WTC11 (cell line): ENCODE measurements at regions not wholly inside any gene's neighbourhood (a gene's known extent, or its start where the extent isn't known, plus 50 kb on each side); places are given as distances from the start of the nearest gene placed in this dataset.

Experiments
- ATAC-seq: fragments of 200-7000 bp; cut with Tn5 transposase; 2 replicates; pipeline ENCODE4 v1.10.0; 2021; ENCODE audit warnings: mild to moderate bottlenecking, moderate library complexity
- CTCF ChIA-PET: fragments of 300-600 bp; sonication (Branson Sonifier 250); formaldehyde crosslinking; loops from one replicate; lab custom pipeline; 2021; ENCODE audit warnings: antibody characterized with exemption; lab: Charles Lee
- POLR2A ChIA-PET: fragments of 350-600 bp; sonication (Branson Sonifier 250); formaldehyde crosslinking; loops from one replicate; lab custom pipeline; 2021; ENCODE audit warnings: antibody characterized with exemption; lab: Charles Lee
- DNase-seq: peaks from one replicate; pipeline ENCODE4 v3.0.0; 2021; ENCODE audit warnings: low spot score
- H3K27ac Mint-ChIP-seq: 2 replicates; pipeline ENCODE4 v1.8.0; 2021; ENCODE audit warnings: mixed read lengths
- H3K27me3 Mint-ChIP-seq: 2 replicates; pipeline ENCODE4 v1.8.0; 2021; ENCODE audit warnings: low read depth, mild to moderate bottlenecking, moderate library complexity, mixed read lengths
- H3K36me3 Mint-ChIP-seq: 2 replicates; pipeline ENCODE4 v1.8.0; 2021; ENCODE audit warnings: mixed read lengths
- H3K4me1 Mint-ChIP-seq: 2 replicates; pipeline ENCODE4 v1.8.0; 2022; ENCODE audit warnings: mixed read lengths
- H3K4me3 Mint-ChIP-seq: 2 replicates; pipeline ENCODE4 v1.8.0; 2021; ENCODE audit warnings: mild to moderate bottlenecking, moderate library complexity, mixed read lengths
- H3K9me3 Mint-ChIP-seq: 2 replicates; pipeline ENCODE4 v1.8.0; 2021; ENCODE audit warnings: mixed read lengths
- CBFB ChIP-seq: sonication (generic); formaldehyde crosslinking; IDR thresholded peaks from 2 replicates; pipeline ENCODE4 v1.8.1; 2022; ENCODE audit warnings: mild to moderate bottlenecking, low read depth, missing genetic modification reagents
- E2F4 ChIP-seq: sonication (generic); formaldehyde crosslinking; IDR thresholded peaks from 2 replicates; pipeline ENCODE4 v1.8.1; 2022; ENCODE audit warnings: low read depth, mild to moderate bottlenecking, moderate library complexity, missing genetic modification reagents, borderline replicate concordance
- ERG ChIP-seq: fragments of 250-450 bp; sonication (Bioruptor Pico); IDR thresholded peaks from 2 replicates; pipeline ENCODE4 v1.8.0; 2021; ENCODE audit warnings: mild to moderate bottlenecking
- GTF2I ChIP-seq: fragments of 250-450 bp; sonication (Bioruptor Pico); conservative IDR thresholded peaks from 2 replicates; pipeline ENCODE4 v1.4.0; 2021; ENCODE audit warnings: mild to moderate bottlenecking
- JUN ChIP-seq: sonication (generic); formaldehyde crosslinking; IDR thresholded peaks from 2 replicates; pipeline ENCODE4 v1.8.0; 2023; ENCODE audit warnings: mild to moderate bottlenecking, missing genetic modification reagents
- NR1H2 ChIP-seq: sonication (generic); formaldehyde crosslinking; IDR thresholded peaks from 2 replicates; pipeline ENCODE4 v1.9.0; 2021; ENCODE audit warnings: mild to moderate bottlenecking, moderate library complexity, missing genetic modification reagents
- SP1 ChIP-seq: sonication (generic); formaldehyde crosslinking; conservative IDR thresholded peaks from 2 replicates; pipeline ENCODE4 v1.8.1; 2022; ENCODE audit warnings: missing genetic modification reagents
- TEAD4 ChIP-seq: sonication (generic); formaldehyde crosslinking; IDR thresholded peaks from 2 replicates; pipeline ENCODE4 v1.8.0; 2022; ENCODE audit warnings: mild to moderate bottlenecking, missing genetic modification reagents
- TP53 ChIP-seq: sonication (generic); formaldehyde crosslinking; IDR thresholded peaks from 2 replicates; pipeline ENCODE4 v1.8.1; 2023; ENCODE audit warnings: mild to moderate bottlenecking, missing genetic modification reagents
- ZBTB21 ChIP-seq: sonication (generic); formaldehyde crosslinking; IDR thresholded peaks from 2 replicates; pipeline ENCODE4 v1.8.1; 2023; ENCODE audit warnings: mild to moderate bottlenecking, missing genetic modification reagents, borderline replicate concordance
- ZMAT4 ChIP-seq: fragments of 250-450 bp; sonication (Bioruptor Pico); IDR thresholded peaks from 2 replicates; pipeline ENCODE4 v1.9.0; 2021; ENCODE audit warnings: mild to moderate bottlenecking
- ZNF219 ChIP-seq: sonication (generic); formaldehyde crosslinking; IDR thresholded peaks from 2 replicates; pipeline ENCODE4 v1.8.0; 2023; ENCODE audit warnings: missing genetic modification reagents, mild to moderate bottlenecking, borderline replicate concordance
- ZNF232 ChIP-seq: sonication (generic); formaldehyde crosslinking; IDR thresholded peaks from 2 replicates; pipeline ENCODE4 v1.8.0; 2022; ENCODE audit warnings: mild to moderate bottlenecking, missing genetic modification reagents
- ZNF263 ChIP-seq: sonication (generic); formaldehyde crosslinking; IDR thresholded peaks from 2 replicates; pipeline ENCODE4 v1.8.1; 2022; ENCODE audit warnings: low read depth, mild to moderate bottlenecking, moderate library complexity, missing genetic modification reagents
- ZNF416 ChIP-seq: fragments of 250-450 bp; sonication (Bioruptor Pico); IDR thresholded peaks from 2 replicates; pipeline ENCODE4 v1.9.0; 2021; ENCODE audit warnings: mild to moderate bottlenecking, inconsistent platforms
- ZSCAN18 ChIP-seq: fragments of 250-450 bp; sonication (Bioruptor Pico); IDR thresholded peaks from 2 replicates; pipeline ENCODE4 v2.1.2; 2022; ENCODE audit warnings: mild to moderate bottlenecking, moderate library complexity
- TF ChIP-seq, protein P1 (sequence below): sonication (generic); formaldehyde crosslinking; conservative IDR thresholded peaks from 2 replicates; pipeline ENCODE4 v1.8.1; 2023; ENCODE audit warnings: mild to moderate bottlenecking, low read depth, missing genetic modification reagents, moderate library complexity
- TF ChIP-seq, protein P2 (sequence below): sonication (generic); formaldehyde crosslinking; IDR thresholded peaks from 2 replicates; pipeline ENCODE4 v1.8.1; 2022; ENCODE audit warnings: low read depth, missing genetic modification reagents, borderline replicate concordance
- TF ChIP-seq, protein P3 (sequence below): sonication (generic); formaldehyde crosslinking; IDR thresholded peaks from 2 replicates; pipeline ENCODE4 v1.8.1; 2023; ENCODE audit warnings: mild to moderate bottlenecking, missing genetic modification reagents

DNA sequence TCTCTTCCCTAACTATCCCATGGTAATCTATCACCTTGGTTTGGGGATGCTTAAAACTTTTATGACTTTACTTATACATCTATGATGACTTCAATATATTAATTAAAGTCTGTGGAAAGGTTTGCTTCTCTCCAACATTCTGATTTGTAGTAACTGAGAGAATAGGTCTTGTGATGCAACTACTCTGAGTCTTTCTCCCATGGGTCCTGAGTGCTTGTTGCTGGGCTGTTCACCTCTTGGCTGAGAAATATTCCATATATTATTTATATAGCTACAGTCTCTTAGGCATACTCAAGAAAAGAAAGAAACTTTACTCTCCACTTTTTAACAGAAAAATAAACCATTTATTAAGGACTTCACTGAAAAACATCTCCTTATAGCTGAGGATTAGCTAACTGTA, 119.3 kb upstream of the PLPPR5 start:
- no peak for TF ChIP-seq ZNF263 (CRISPR knock-in tag)
- TF ChIP-seq SP1 (CRISPR knock-in tag) = no peak
- TF ChIP-seq, protein P1, sequence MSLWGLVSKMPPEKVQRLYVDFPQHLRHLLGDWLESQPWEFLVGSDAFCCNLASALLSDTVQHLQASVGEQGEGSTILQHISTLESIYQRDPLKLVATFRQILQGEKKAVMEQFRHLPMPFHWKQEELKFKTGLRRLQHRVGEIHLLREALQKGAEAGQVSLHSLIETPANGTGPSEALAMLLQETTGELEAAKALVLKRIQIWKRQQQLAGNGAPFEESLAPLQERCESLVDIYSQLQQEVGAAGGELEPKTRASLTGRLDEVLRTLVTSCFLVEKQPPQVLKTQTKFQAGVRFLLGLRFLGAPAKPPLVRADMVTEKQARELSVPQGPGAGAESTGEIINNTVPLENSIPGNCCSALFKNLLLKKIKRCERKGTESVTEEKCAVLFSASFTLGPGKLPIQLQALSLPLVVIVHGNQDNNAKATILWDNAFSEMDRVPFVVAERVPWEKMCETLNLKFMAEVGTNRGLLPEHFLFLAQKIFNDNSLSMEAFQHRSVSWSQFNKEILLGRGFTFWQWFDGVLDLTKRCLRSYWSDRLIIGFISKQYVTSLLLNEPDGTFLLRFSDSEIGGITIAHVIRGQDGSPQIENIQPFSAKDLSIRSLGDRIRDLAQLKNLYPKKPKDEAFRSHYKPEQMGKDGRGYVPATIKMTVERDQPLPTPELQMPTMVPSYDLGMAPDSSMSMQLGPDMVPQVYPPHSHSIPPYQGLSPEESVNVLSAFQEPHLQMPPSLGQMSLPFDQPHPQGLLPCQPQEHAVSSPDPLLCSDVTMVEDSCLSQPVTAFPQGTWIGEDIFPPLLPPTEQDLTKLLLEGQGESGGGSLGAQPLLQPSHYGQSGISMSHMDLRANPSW (CRISPR knock-in tag) = no peak
- TF ChIP-seq, protein P2, sequence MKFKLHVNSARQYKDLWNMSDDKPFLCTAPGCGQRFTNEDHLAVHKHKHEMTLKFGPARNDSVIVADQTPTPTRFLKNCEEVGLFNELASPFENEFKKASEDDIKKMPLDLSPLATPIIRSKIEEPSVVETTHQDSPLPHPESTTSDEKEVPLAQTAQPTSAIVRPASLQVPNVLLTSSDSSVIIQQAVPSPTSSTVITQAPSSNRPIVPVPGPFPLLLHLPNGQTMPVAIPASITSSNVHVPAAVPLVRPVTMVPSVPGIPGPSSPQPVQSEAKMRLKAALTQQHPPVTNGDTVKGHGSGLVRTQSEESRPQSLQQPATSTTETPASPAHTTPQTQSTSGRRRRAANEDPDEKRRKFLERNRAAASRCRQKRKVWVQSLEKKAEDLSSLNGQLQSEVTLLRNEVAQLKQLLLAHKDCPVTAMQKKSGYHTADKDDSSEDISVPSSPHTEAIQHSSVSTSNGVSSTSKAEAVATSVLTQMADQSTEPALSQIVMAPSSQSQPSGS (CRISPR knock-in tag) = no peak
- TF ChIP-seq CBFB = no peak
- TF ChIP-seq E2F4 (CRISPR knock-in tag) = no peak
- no peak for TF ChIP-seq GTF2I (CRISPR knock-in tag)
- no peak for TF ChIP-seq ZNF232 (CRISPR knock-in tag)
- no peak for TF ChIP-seq TP53
- no peak for TF ChIP-seq ZNF416 (CRISPR knock-in tag)
- TF ChIP-seq, protein P3, sequence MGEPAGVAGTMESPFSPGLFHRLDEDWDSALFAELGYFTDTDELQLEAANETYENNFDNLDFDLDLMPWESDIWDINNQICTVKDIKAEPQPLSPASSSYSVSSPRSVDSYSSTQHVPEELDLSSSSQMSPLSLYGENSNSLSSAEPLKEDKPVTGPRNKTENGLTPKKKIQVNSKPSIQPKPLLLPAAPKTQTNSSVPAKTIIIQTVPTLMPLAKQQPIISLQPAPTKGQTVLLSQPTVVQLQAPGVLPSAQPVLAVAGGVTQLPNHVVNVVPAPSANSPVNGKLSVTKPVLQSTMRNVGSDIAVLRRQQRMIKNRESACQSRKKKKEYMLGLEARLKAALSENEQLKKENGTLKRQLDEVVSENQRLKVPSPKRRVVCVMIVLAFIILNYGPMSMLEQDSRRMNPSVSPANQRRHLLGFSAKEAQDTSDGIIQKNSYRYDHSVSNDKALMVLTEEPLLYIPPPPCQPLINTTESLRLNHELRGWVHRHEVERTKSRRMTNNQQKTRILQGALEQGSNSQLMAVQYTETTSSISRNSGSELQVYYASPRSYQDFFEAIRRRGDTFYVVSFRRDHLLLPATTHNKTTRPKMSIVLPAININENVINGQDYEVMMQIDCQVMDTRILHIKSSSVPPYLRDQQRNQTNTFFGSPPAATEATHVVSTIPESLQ (CRISPR knock-in tag) = no peak
- no peak for TF ChIP-seq ZNF219 (CRISPR knock-in tag)
- TF ChIP-seq ZBTB21 (CRISPR knock-in tag) = no peak
- no peak for TF ChIP-seq ZMAT4 (CRISPR knock-in tag)
- TF ChIP-seq NR1H2 (CRISPR knock-in tag) = no peak
- no peak for TF ChIP-seq ZSCAN18 (CRISPR knock-in tag)
- TF ChIP-seq ERG (CRISPR knock-in tag) = no peak
- no peak for TF ChIP-seq TEAD4 (CRISPR knock-in tag)
- no peak for TF ChIP-seq JUN (CRISPR knock-in tag)
- H3K36me3 Mint-ChIP-seq = no peaks in the 10 kb centered on the region
- no peaks in the 10 kb centered on the region for H3K4me1 Mint-ChIP-seq
- DNase-seq (no peak), ATAC-seq (no peak)
- no peak overlapping the region for H3K4me3 Mint-ChIP-seq
- H3K9me3 Mint-ChIP-seq = peaks cover 17% of the 10 kb centered on the region
- ChIA-PET CTCF (no interaction called here), POLR2A (no interaction called here)
- H3K27me3 Mint-ChIP-seq = no peaks in the 10 kb centered on the region
- no peak overlapping the region for H3K27ac Mint-ChIP-seq
